Tibial artery (tissue), 4 donors: ENCODE measurements at regions not wholly inside any gene's neighbourhood (a gene's known extent, or its start where the extent isn't known, plus 50 kb on each side); places are given as distances from the start of the nearest gene placed in this dataset.

Source experiments
- DNase-seq, 2 donors: peaks; one replicate each; pipeline ENCODE4 v3.0.0-alpha.2; 2019
- H3K27ac ChIP-seq, 2 donors: fragments of 200-600 bp; sonication (generic) in 1 of 2; 1 replicate in 1 of 2; 2 replicates in 1 of 2; pipeline ENCODE4 v1.5.1; 2018 to 2019; ENCODE audit warnings: mild to moderate bottlenecking in 1 of 2
- H3K27me3 ChIP-seq, 2 donors: fragments of 200-600 bp; sonication (generic) in 1 of 2; one replicate each; pipeline versions ENCODE4 v1.5.1 to v1.6.0; 2016 to 2019
- H3K36me3 ChIP-seq, 3 donors: fragments of 200-600 bp; sonication (generic) in 2 of 3; one replicate each; pipeline ENCODE4 v1.5.1; 2016 to 2019; ENCODE audit warnings: mild to moderate bottlenecking in 2 of 3
- H3K4me1 ChIP-seq, 4 donors: fragments of 200-600 bp; sonication (generic) in 2 of 4; 1 replicate in 3 of 4; 2 replicates in 1 of 4; pipeline ENCODE4 v1.5.1; 2016 to 2019
- H3K4me3 ChIP-seq, 2 donors: fragments of 200-600 bp; sonication (generic) in 1 of 2; 1 replicate in 1 of 2; 2 replicates in 1 of 2; pipeline ENCODE4 v1.5.1; 2018 to 2019; ENCODE audit warnings: mild to moderate bottlenecking in 2 of 2
- H3K9me3 ChIP-seq, 3 donors: fragments of 200-600 bp; sonication (generic) in 1 of 3; one replicate each; pipeline ENCODE4 v1.5.1; 2016 to 2019
- CTCF ChIP-seq, 2 experiments: fragments of 200-600 bp in 1 of 2; fragments of 450-650 bp in 1 of 2; IDR thresholded peaks; one replicate each; pipeline ENCODE4 v1.5.1; 2017 to 2019; ENCODE audit warnings: antibody characterized with exemption in 2 of 2, mild to moderate bottlenecking in 1 of 2, moderate library complexity in 1 of 2
- intact Hi-C: fragments of 100-400 bp; cut with DNase I; formaldehyde crosslinking; loops from one replicate; pipeline ENCODE4 v1.15.0; 2023; ENCODE audit warnings: low total_unique reads

GRCh38 chr12:28683366-28683765 lies 465.7 kb upstream of the FAR2 start:
- no peaks in the 10 kb centered on the region for H3K9me3 ChIP-seq
- no peak for DNase-seq
- H3K36me3 ChIP-seq = no peaks in the 10 kb centered on the region
- no peaks in the 10 kb centered on the region for H3K4me1 ChIP-seq
- H3K27me3 ChIP-seq = no peaks in the 10 kb centered on the region
- no peak overlapping the region for H3K4me3 ChIP-seq
- no peak for TF ChIP-seq CTCF (IDR thresholded peaks at IDR 0.05)
- H3K27ac ChIP-seq = no peak overlapping the region
- intact Hi-C loops = no loop called here

GRCh38 chr12:28689398-28690175 lies 459.5 kb upstream of the FAR2 start:
- no peaks in the 10 kb centered on the region for H3K36me3 ChIP-seq
- no peaks in the 10 kb centered on the region for H3K9me3 ChIP-seq
- no peak for DNase-seq
- intact Hi-C loops = no loop called here
- no peak overlapping the region for H3K27ac ChIP-seq
- TF ChIP-seq CTCF (IDR thresholded peaks at IDR 0.05) = no peak
- H3K27me3 ChIP-seq = no peaks in the 10 kb centered on the region
- no peaks in the 10 kb centered on the region for H3K4me1 ChIP-seq
- no peak overlapping the region for H3K4me3 ChIP-seq

- H3K36me3 ChIP-seq = no peaks in the 10 kb centered on the region
- no peaks in the 10 kb centered on the region for H3K4me1 ChIP-seq
- no peak overlapping the region for H3K27ac ChIP-seq
- no peak for TF ChIP-seq CTCF (IDR thresholded peaks at IDR 0.05)
- no peak for DNase-seq
- intact Hi-C loops = no loop called here
- H3K4me3 ChIP-seq = no peak overlapping the region
- H3K27me3 ChIP-seq = no peaks in the 10 kb centered on the region
- H3K9me3 ChIP-seq = no peaks in the 10 kb centered on the region
Measured at GRCh38 chr12:28693565-28694219, 455.4 kb upstream of the FAR2 start.

- no peak for TF ChIP-seq CTCF (IDR thresholded peaks at IDR 0.05)
- intact Hi-C loops = no loop called here
- no peaks in the 10 kb centered on the region for H3K36me3 ChIP-seq
- H3K9me3 ChIP-seq = peaks cover 0 to 1% (median 0%) of the 10 kb centered on the region in 3 donors
- no peak overlapping the region for H3K27ac ChIP-seq
- H3K27me3 ChIP-seq = no peaks in the 10 kb centered on the region
- H3K4me3 ChIP-seq = no peak overlapping the region
- no peak for DNase-seq
- H3K4me1 ChIP-seq = no peaks in the 10 kb centered on the region
Measured at GRCh38 chr12:28698553-28698952, 450.5 kb upstream of the FAR2 start.

GRCh38 chr12:28699029-28699428 lies 450.0 kb upstream of the FAR2 start:
- TF ChIP-seq CTCF (IDR thresholded peaks at IDR 0.05) = no peak
- DNase-seq = no peak
- Histone ChIP-seq H3K36me3 (no peaks in the 10 kb centered on the region), H3K27ac (no peak overlapping the region), H3K4me1 (no peaks in the 10 kb centered on the region), H3K9me3 (peaks cover 0 to 4% (median 0%) of the 10 kb centered on the region in 3 donors), H3K27me3 (no peaks in the 10 kb centered on the region), H3K4me3 (no peak overlapping the region)
- intact Hi-C loops = no loop called here
